GM18873 (cell line): ENCODE measurements at regions not wholly inside any gene's neighbourhood (a gene's known extent, or its start where the extent isn't known, plus 50 kb on each side); places are given as distances from the start of the nearest gene placed in this dataset.

ENCODE experiments used
- ATAC-seq: cut with Tn5 transposase; IDR thresholded peaks from one replicate; pipeline ENCODE4 v1.9.1; 2021; ENCODE audit warnings: mild to moderate bottlenecking, moderate library complexity, moderate number of reproducible peaks; ENCODE audit not compliant: unreplicated experiment, low FRiP score

DNA sequence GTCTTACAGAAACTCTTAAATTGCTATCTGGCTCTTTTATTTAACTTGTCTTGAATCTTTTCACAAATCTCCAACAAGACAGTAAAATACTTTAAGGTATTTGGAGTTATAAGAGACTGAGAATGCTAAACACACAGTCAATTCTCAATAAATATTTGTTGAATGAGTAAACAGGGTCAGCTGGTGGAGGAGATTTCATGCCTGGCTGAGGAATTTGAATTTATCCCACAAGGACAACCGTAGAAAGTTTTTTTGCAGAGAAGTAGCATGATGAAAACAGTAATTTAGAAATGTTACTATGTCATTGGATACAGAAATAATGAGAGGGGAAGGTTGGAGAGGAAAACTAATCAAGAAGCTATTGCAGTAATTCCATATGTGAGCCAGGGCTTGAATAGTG, 1223.7 kb downstream of the PCDH17 start:
- no peak for ATAC-seq

DNA sequence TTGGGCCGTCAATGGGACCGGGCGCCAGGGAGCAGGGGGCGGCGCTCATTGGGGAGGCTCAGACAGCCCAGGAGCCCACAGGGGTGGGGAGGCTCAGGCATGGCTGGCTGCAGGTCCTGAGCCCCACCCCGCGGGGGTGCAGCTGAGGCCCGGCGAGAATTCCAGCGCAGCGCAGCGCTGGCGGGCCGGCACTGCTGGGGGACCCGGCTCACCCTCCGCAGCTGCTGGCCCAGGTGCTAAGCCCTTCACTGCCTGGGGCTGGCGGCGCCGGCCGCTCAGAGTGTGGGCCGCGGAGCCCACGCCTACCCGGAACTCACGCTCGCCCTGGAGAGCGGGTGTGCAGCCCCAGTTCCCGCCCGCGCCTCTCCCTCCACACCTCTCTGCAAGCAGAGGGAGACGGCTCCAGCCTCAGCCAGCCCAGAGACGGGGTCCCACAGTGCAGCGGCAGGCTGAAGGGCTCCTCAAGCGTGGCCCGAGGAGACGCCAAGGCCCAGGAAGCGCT, 1227.4 kb downstream of the PCDH17 start:
- ATAC-seq, result no peak

DNA sequence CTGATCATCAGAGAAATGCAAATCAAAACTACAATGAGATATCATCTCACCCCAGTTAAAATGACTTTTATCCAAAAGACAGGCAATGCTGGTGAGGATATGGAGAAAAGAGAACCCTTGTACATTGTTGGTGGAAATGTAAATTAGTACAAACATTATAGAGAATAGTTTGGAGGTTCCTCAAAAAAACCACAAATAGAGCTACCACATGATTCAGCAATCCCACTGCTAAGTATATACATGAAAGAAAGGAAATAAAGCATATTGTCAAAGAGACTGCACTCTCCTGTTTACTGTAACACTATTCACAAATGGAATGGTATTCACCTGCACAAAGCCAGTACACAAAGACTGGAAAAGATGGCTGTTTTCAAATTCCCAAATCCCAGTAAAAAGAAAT, 1233.7 kb downstream of the PCDH17 start:
- ATAC-seq, result no peak

DNA sequence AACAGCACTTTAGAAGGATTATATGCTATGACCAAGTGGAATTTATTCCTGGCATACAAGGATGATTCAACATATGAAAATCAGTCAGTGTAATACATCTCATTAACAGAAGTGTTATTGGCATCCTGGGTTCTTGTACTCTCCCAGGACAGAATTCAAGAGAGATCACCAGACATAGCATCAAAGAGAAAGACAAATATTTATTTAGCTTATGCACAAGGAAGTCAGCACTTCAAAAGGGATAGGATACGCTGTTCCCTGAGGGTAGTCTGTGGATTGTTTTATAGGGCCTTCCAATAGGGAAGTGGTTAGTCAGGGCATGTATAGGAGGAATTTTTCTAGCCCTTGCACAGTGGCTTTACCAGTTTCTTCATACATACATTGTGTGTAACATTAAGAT, 1238.0 kb downstream of the PCDH17 start:
- no peak for ATAC-seq

DNA sequence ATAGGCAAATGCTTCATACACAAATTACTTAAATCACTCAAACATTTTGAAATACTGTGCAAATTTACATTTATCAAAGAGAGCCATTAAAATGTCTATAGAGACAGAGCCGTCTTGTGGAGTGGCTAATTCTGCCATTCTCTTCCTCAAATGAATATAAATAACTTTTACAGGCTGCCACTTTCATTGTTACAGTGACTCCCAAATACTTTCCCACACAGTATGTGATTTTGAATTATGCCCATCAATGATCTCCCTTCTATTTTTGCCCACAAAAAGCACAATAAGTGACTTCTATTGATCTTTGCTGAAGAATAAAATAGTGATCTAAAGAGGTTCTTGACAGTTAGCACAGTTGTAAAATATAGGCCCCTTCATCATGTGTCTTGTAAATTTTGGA, 1244.9 kb downstream of the PCDH17 start:
- no peak for ATAC-seq

DNA sequence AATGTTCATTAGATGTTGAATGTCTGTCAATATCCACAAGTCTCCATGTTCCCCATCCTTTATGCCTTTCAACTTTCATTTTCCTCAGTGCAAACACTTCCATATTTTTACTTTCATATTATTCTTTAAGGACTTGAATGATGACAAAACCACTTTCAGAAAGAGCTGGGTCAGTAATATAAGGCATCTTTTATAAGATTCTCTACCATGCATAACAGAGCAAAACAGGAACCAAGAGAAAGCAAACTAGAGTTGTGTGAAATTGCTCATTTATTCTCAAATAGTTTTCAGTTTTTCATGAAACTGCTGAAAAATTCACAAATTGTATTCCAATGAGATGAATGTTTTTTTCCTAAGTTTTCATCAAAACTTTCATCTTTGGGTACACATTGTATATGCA, 1247.6 kb downstream of the PCDH17 start:
- ATAC-seq, result no peak

GRCh38 chr13:58882516-58882915, 1251.0 kb downstream of the PCDH17 start:
- no peak for ATAC-seq

DNA sequence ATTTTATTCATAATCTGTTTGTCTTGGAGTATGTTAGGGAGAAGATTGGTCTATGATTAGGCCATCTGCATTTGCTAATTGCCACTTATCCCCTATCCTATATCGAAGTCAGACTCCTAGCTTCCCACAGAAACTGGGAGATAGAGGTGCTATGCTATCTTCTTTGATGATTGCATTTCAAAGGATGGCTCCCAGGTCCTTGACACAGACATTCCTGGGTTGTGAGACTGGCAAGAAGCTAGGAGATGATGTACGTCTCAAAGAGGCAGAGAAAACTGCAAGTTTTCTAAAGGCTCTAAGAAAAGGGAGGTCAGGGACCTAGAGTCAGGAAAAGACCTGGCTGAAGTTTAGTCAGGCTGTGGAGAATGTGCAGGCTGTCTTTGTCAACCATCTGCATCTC, 1251.9 kb downstream of the PCDH17 start:
- no peak for ATAC-seq

- ATAC-seq, result no peak
Observed at GRCh38 chr13:58884353-58885209, 1253.0 kb downstream of the PCDH17 start.

GRCh38 chr13:58889474-58889873, 1257.9 kb downstream of the PCDH17 start:
- no peak for ATAC-seq

DNA sequence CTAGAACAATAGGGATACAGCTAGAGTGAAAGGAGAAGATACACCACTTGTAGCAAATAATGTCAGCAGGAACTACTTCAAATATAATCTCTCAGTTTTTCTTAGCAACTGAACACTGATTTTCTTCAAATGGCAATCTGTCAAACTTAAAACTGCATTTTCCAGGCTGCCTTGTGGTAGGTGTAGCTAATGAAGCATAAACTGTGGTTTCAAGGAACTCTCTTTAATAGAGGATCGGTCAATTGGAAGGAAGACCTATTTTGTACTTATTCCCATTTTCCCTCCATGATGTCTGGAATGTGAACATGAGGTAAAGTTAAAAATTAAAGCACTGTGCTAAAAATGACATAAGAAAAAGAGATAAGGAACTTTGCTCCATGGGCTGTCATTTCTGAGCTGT, 1261.9 kb downstream of the PCDH17 start:
- no peak for ATAC-seq

DNA sequence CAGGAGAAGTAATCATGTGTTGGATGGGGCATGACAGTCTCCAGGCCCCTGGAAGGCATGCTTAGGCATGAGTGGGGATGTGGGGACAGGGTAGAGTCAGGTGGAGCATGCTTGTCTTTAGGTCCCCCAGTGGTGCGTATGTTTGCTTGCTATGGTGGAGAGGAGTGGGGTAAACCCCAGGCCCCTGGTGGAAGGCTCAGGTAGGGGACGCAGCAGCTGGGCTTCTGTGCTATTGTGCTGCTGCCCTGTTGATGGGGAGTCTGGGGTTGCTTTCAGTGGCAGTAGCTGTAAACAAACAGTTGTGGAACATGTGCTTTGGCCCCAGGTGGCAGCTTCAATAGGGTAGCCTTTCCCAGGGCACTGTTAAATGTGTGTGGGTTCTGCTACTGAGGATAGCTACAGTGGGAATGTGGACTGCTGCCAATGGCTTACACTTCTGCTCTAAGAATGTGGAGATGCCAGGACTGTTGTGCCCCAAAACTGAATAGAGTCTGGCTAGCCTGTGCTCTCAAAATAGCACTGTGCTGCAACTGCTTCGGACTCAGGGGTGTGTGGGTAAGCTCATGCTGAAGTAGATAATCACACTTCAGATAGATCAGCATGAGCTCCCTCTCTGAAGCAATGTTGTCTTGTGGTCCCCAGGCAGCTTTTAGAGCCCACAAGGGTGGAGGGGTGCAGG, 1257.3 kb downstream of the DIAPH3 start:
- ATAC-seq, result no peak

DNA sequence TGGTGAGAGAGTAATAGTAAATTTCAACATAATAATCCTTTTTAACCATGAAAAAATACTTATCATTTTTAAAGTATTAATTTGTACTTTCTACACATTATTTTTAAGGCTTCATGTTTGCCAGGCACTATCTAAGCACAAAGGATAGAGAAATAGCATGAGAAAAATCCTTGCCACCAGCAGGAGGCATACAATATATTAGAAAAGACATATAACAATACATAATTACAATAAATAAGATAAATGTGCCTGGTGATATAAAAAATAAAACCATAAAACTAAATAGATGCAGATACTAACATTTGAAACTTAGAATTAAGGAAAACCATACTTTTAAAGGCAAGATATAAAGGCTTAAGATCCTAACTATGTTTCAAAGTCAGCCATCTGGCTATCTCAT, 1256.4 kb downstream of the DIAPH3 start:
- no peak for ATAC-seq

GRCh38 chr13:58908019-58908679, 1255.6 kb downstream of the DIAPH3 start:
- no peak for ATAC-seq

- ATAC-seq, result no peak
Observed at GRCh38 chr13:58919551-58919950, 1244.2 kb downstream of the DIAPH3 start.

- no peak for ATAC-seq
Observed at GRCh38 chr13:58921129-58921528, 1242.6 kb downstream of the DIAPH3 start.

- ATAC-seq, result no peak
Observed at GRCh38 chr13:58926858-58927257, 1236.9 kb downstream of the DIAPH3 start.

DNA sequence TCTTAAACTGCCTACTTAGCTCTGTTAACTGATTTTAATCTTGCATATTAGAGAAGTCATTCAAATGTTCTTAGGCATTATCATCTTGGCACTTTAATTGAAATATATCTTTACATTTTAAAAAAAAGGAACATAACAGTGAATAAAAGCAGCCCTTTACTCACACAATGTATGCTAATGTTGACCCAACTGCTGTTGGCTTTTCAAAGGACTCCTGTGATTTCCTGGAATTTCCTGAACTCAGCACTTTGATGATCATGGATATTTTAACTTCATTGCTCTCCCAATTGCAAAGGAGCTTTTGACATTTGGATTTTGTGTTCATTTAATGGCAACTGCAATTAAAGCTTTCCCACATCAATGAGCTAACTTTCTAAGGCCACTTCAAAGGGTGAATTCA, 1230.3 kb downstream of the DIAPH3 start:
- ATAC-seq, result no peak

DNA sequence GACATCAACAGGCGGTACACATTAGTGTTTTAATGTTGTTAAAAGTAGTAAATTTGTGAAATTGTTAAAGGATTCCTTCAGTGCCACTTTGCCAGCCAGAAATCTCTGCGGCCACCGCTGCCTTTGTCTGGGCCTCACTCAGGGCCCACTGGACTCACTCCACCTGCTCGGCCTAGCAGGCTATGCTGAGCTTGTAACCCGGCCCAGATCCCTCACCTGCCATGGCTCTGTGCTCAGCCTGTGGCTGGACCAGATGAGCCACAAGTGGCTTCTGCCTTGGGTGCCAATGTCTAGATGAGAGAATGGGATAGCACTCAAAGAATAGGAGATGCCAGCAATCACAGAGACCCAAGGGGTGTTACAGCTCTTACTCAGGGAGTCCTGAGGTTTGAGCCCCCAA, 1228.0 kb downstream of the DIAPH3 start:
- ATAC-seq, result no peak

GRCh38 chr13:58946274-58946673, 1217.5 kb downstream of the DIAPH3 start:
- ATAC-seq, result no peak

- no peak for ATAC-seq
Observed at GRCh38 chr13:58949646-58950045, 1214.1 kb downstream of the DIAPH3 start.
